ENCODE measurements at regions not wholly inside any gene's neighbourhood (a gene's known extent, or its start where the extent isn't known, plus 50 kb on each side); places are given as distances from the start of the nearest gene placed in this dataset.
"Not testable (repeated sequence)": the region's sequence is repeated elsewhere in the genome, so short reads cannot be mapped to it uniquely, and the experiment has no call there.

DNA sequence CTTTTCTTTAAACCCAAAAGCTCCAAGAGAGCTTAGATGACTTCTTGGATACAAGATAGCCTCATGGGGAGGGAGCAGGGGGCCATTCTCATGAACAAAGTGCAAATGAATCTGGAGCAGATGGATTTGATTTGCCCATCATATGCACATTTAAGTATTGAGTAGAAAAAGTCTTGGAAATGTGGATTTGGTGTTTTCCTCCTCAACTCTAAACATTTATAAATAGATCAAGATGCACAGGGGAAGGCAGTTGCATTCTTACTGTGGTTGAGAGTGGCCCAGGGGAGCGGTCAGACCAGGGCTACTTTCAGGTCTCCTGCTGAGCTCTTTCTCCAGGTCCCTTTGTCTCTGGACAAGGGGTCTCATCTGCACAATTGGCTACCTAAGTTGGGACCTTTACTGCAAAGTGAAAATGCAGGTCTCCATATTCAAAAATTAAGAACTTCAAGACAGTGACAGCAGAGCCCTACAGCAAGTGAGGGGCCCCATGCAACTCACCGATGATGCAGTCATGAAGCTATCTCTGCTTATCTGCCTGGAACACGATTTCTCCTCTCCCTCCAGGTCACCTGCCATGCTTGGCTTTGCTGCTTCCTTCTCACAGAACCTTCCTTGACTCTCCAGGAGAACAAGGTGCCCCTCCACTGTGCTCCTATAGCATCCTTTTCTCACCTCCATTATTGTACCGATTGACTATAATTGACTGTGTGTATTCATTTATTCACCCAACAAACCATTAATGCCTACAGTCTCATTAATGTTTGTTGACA is 145.4 kb downstream of the LPIN1 start:
- no peak overlapping the region for H3K4me3 ChIP-seq
- TF ChIP-seq, protein P1, sequence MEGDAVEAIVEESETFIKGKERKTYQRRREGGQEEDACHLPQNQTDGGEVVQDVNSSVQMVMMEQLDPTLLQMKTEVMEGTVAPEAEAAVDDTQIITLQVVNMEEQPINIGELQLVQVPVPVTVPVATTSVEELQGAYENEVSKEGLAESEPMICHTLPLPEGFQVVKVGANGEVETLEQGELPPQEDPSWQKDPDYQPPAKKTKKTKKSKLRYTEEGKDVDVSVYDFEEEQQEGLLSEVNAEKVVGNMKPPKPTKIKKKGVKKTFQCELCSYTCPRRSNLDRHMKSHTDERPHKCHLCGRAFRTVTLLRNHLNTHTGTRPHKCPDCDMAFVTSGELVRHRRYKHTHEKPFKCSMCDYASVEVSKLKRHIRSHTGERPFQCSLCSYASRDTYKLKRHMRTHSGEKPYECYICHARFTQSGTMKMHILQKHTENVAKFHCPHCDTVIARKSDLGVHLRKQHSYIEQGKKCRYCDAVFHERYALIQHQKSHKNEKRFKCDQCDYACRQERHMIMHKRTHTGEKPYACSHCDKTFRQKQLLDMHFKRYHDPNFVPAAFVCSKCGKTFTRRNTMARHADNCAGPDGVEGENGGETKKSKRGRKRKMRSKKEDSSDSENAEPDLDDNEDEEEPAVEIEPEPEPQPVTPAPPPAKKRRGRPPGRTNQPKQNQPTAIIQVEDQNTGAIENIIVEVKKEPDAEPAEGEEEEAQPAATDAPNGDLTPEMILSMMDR (IDR thresholded peaks at IDR 0.05) = no peak
- no peaks in the 10 kb centered on the region for H3K27me3 ChIP-seq
- no peaks in the 10 kb centered on the region for H3K9me3 ChIP-seq
- no peaks in the 10 kb centered on the region for H3K36me3 ChIP-seq
- no peak for DNase-seq
- no peak overlapping the region for H3K27ac ChIP-seq
- no peaks in the 10 kb centered on the region for H3K4me1 ChIP-seq
- intact Hi-C loops (cut with DNase I) = no loop called here
- no peak overlapping the region for H3K9ac ChIP-seq (ENCODE audit: low read depth in 2 of 2, low read length in 2 of 2)

GRCh38 chr2:11896386-11896785 is 150.0 kb downstream of the LPIN1 start:
- H3K36me3 ChIP-seq = no peaks in the 10 kb centered on the region
- intact Hi-C loops (cut with DNase I) = no loop called here
- no peak for DNase-seq
- no peaks in the 10 kb centered on the region for H3K27me3 ChIP-seq
- no peaks in the 10 kb centered on the region for H3K9me3 ChIP-seq
- H3K27ac ChIP-seq = no peak overlapping the region
- H3K4me1 ChIP-seq = no peaks in the 10 kb centered on the region
- no peak overlapping the region for H3K4me3 ChIP-seq
- no peak overlapping the region for H3K9ac ChIP-seq (ENCODE audit: low read depth in 2 of 2, low read length in 2 of 2)
- TF ChIP-seq, protein P1 (IDR thresholded peaks at IDR 0.05) = no peak

DNA sequence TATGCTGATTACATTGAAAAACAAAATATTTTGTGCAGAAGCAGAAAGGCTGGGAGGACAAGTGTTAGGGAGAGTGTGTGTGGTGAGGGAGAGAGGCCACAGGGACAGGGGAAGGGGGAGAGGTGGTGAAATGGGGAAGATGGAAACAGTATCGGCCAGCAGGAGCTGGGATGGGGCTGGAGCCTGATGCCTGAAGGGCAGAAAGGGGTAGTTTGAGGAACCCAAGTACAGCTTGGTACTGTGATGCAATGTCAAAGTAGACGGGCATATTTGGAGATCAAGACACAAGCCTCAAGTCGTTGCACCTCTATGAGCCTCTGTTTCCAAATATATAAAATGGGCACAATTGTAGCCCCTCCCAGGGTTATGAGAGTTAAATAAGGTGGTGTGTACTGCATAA is 152.1 kb downstream of the LPIN1 start:
- Histone ChIP-seq H3K36me3 (no peaks in the 10 kb centered on the region), H3K9ac (ENCODE audit: low read depth in 2 of 2, low read length in 2 of 2) (no peak overlapping the region), H3K9me3 (no peaks in the 10 kb centered on the region), H3K4me1 (no peaks in the 10 kb centered on the region), H3K4me3 (no peak overlapping the region), H3K27me3 (no peaks in the 10 kb centered on the region), H3K27ac (no peak overlapping the region)
- TF ChIP-seq, protein P1 (IDR thresholded peaks at IDR 0.05) = no peak
- no peak for DNase-seq
- intact Hi-C loops (cut with DNase I) = no loop called here

- Histone ChIP-seq H3K9me3 (no peaks in the 10 kb centered on the region), H3K27ac (no peak overlapping the region), H3K36me3 (no peaks in the 10 kb centered on the region), H3K4me1 (no peaks in the 10 kb centered on the region), H3K9ac (ENCODE audit: low read depth in 2 of 2, low read length in 2 of 2) (no peak overlapping the region), H3K4me3 (no peak overlapping the region), H3K27me3 (no peaks in the 10 kb centered on the region)
- no peak for DNase-seq
- intact Hi-C loops (cut with DNase I) = no loop called here
- TF ChIP-seq, protein P1 (IDR thresholded peaks at IDR 0.05) = no peak
These were observed 152.9 kb downstream of the LPIN1 start for GRCh38 chr2:11899264-11899818.

DNA sequence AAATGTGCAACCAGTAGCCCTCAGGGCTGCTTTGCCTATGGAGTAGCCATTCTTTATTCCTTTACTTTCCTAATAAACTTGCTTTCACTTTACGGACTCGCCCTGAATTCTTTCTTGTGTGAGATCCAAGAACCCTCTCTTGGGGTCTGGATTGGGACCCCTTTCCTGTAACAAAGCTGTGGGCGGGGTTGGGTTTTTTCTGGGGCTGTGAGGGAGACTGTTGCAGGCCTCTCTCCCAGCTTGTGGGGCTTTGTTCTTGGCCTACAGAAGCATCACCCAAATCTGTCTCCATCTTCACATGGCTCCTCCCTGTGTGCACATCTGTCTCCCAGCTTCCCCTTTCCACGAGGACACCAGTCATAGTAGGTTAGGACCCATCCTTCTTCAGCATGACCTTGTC is 154.5 kb downstream of the LPIN1 start:
- DNase-seq; H3K27me3 ChIP-seq; H3K9ac ChIP-seq (ENCODE audit: low read depth in 2 of 2, low read length in 2 of 2); H3K36me3 ChIP-seq; H3K27ac ChIP-seq; H3K4me3 ChIP-seq; H3K4me1 ChIP-seq; intact Hi-C loops (cut with DNase I); H3K9me3 ChIP-seq: not testable (repeated sequence)

DNA sequence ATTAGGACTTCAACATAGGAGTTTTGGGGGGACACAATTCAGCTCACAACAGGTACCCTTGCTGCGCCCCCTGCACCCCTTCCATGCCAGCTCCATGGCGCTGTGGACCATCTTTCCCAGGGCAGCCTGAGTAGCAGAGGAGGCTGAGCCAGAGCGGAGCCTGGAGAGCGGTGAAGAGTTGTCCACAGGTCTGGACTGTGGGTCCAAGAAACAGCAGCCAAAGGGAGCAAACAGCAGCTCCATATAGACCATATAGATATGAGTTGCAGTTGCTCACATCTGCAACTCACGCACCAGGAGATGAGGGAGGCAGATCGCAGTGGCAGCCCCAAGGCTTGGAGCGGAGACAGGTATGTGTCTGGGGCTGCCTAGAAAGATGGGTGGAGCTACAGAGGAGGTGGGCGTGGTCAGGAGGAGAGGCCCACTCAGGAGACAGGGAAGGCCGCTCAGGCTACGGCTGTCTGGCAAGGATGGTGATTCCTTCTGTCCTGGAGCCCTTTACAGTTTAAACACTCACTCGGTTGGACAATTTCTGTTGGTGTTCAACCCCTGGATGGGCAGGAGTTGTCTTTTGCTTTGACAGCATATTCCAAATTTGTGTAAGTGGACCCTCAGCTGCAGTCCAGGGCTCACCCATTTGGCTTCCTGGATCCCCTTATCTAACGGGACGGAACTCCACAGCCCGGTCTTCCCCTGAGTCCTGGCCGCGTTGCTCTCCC is 155.1 kb downstream of the LPIN1 start:
- Histone ChIP-seq H3K27me3 (no peaks in the 10 kb centered on the region), H3K4me1 (no peaks in the 10 kb centered on the region), H3K9ac (ENCODE audit: low read depth in 2 of 2, low read length in 2 of 2) (no peak overlapping the region), H3K36me3 (no peaks in the 10 kb centered on the region), H3K4me3 (no peak overlapping the region), H3K27ac (no peak overlapping the region), H3K9me3 (no peaks in the 10 kb centered on the region)
- intact Hi-C loops (cut with DNase I) = no loop called here
- no peak for DNase-seq
- TF ChIP-seq, protein P1 (IDR thresholded peaks at IDR 0.05) = no peak

Measured in colonic mucosa (tissue), 4 donors.